NOMO-1 treated with dmso at 0.1 percent for 144 hours (cell line): ENCODE measurements at regions not wholly inside any gene's neighbourhood (a gene's known extent, or its start where the extent isn't known, plus 50 kb on each side); places are given as distances from the start of the nearest gene placed in this dataset.
"Not testable (repeated sequence)": the region's sequence is repeated elsewhere in the genome, so short reads cannot be mapped to it uniquely, and the experiment has no call there.

ENCODE experiments used
- DNase-seq: peaks from one replicate; lab custom pipeline; 2025; ENCODE audit not compliant: unreplicated experiment; lab: John Stamatoyannopoulos, UW

DNA sequence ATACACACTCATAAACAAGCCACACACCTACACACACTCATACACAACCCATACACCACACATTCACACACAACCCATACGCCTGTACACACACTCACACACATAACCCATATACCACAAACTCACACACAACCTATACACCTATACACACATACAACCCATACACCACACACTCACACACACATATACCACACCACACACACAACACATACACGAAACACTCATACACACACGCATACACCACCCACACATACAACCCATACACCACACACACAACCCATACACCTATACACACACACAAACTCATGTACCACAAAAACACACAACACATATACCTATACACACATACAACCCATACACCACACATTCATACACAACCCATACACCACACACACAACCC is 164.3 kb downstream of the TMEM121 start:
- no peak for DNase-seq

DNA sequence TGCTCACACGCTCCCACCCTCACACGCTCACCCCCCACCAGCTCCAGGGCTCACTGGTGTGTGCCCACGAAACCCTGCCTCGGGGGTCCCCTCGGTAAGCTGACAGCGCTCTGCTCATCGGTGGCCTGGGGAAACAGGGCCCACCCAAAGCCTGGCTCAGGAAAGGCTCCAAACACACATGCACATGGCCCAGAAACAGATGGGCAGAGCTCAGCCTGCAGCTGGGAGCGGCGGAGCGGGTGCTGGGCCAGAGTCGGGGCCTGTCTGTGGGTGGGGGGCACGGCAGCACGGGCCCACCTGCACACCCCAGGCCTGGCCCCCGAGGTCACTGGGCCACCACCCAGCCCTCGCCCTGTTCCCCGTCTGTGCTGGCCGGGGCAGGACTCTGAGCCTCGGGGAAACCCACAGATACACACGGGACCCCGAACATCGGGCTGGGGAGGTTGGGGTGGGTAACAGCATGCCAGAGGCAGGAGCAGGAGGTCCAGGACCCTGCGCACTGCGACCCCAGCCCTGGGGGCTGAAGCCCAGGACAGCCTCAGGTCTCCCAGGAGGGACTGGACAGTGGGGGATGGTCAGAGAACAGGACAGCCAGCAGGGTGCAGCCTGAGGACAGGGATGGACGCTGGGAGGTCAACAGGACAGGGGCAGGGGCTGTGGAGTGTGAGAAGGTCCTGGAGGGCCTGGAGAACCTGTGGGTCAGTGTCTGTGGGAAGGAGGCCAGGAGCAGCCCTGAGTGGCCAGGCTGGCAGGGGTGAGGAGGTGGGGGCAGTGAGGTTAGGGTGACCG is 165.1 kb downstream of the TMEM121 start:
- not testable (repeated sequence) for DNase-seq

GRCh38 chr14:105692110-105692685 is 165.8 kb downstream of the TMEM121 start:
- DNase-seq: not testable (repeated sequence)

DNA sequence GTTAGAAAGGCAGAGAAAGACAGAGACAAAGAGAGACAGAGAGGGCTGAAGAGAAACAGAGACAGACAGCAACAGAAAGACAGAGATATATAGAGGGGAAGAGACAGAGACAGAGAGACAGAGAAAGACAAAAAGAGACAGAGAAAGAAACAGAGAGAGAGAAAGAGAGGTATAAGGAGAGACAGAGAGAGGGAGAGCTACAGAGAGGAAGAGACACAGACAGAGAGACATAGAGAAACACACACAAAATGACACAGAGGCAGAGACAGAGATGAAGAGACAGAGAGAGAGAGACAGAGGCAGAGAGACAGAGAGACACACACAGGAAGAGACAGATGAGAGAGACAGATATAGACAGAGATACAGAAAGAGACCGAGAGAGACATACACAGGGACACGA is 168.6 kb downstream of the TMEM121 start:
- DNase-seq: no peak

DNA sequence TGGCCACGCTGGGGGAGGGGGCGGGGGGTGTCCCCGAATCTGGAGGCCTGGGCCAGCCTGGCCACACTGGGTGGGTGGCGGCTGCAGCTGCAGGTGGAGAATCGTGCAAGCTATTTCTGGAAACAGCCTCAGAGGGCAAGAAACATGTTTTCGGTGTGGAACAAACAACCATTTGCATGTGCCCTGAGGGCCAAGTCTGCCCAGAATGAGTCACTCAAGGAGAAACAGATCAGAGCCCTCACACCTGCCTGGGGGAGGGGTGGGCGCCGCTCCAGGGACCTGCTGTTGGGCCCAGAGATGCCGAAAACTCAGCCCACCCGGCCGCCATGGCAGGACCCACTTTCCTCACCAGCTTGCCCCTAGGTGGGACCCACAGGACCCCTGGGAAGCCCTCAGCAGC is 170.0 kb downstream of the TMEM121 start:
- DNase-seq: not testable (repeated sequence)

DNA sequence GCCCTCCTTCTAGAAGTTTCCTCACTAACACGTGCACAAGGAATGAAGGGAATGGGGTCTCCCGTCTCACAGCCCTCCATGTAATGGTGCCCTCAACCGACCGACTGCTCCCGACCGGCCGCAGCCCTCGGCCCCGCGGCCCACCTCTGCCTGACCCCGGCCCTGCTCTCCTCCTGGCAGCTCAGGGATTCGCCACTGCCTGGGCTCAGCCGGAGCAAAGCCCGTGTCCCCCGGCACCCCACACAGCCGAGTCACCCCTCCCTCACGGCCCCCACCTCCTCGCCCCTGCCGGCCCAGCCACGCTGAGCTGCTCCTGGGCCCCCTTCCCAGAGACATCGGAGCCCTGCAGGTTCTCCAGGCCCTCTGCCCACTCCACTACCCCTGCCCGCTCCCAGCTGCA is 171.0 kb downstream of the TMEM121 start:
- DNase-seq: not testable (repeated sequence)

GRCh38 chr14:105697955-105698354 is 171.6 kb downstream of the TMEM121 start:
- DNase-seq: not testable (repeated sequence)

DNA sequence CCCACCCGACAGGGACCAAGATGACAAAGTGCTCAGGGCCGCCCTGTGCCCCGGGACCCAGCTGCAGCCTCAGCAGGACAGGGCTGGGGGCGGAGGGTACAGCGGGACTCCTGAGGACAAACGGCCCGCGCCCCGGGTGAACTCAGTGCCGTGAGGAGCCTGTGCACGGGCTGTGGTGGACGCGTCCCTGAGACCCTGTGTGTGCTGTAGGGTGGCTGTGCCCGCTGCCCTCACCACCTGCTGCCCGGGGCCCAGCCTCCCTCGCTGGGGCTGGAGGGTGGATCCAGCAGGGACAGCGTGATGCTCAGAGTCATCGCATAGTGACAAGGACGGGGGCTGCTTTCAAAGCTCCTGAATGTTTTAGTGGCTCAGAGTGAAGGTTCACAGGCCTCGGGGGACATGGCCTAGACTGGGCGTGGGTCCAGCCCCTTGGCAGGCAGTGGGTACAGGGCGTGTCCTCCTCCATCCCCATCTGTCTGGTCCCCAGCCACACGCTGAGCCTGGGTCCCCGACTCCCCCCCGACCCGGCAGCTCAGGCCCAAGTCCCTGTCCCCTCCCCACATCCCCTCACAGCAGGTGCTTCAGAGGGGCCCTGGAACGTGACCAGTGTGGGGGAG is 172.7 kb downstream of the TMEM121 start:
- DNase-seq: not testable (repeated sequence)

DNA sequence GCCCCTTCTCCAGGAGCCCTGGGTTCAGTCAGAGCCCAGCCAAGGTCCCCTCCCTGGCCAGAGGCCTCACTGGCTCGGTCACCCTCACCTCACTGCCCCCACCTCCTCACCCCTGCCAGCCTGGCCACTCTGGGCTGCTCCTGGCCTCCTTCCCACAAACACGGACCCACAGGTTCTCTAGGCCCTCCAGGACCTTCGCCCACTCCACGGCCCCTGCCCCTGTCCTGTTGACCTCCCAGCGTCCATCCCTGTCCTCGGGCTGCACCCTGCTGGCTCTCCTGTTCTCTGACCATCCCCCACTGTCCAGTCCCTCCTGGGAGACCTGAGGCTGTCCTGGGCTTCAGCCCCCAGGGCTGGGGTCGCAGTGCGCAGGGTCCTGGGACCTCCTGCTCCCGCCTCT is 173.3 kb downstream of the TMEM121 start:
- not testable (repeated sequence) for DNase-seq

GRCh38 chr14:105700146-105700545 is 173.8 kb downstream of the TMEM121 start:
- DNase-seq: not testable (repeated sequence)

DNA sequence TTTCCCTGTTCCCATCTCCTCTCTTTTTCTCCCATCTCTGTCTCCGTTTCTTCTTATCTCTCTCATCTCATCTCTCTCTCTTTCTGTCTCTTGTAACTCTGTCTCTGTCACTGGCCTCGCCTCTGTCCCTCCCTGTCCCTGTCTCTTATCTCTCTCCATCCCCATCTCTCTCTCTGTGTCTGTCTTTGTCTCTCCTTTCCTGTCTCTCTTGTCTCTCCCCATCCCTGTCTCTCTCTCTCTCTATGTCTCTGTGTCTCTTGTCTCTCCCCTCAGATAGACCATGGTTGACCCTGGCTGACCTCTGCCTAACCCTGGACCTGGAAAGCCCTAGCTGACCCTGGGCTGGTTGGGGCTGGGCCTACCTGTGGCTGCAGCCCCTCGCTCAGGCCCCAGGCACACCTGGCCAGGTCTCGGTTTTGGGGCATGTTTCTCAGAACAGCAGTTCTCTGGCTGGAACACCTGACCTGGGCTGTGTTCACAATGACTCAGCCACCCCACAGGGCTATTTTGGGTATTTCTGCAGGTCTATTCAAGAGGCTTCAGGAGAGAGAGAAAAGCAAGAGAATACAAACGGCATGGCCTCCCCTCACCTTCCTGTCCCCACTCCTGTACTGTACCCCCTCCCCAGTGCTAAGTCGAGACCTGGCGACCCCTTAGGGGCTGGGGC is 174.4 kb downstream of the TMEM121 start:
- no peak for DNase-seq

- no peak for DNase-seq
These were observed 175.3 kb downstream of the TMEM121 start for GRCh38 chr14:105701456-105702274.

GRCh38 chr14:105702275-105702817 is 176.0 kb downstream of the TMEM121 start:
- no peak for DNase-seq

- DNase-seq: not testable (repeated sequence)
These were observed 176.8 kb downstream of the TMEM121 start for GRCh38 chr14:105703044-105703665.

- not testable (repeated sequence) for DNase-seq
These were observed 177.7 kb downstream of the TMEM121 start for GRCh38 chr14:105704091-105704490.

DNA sequence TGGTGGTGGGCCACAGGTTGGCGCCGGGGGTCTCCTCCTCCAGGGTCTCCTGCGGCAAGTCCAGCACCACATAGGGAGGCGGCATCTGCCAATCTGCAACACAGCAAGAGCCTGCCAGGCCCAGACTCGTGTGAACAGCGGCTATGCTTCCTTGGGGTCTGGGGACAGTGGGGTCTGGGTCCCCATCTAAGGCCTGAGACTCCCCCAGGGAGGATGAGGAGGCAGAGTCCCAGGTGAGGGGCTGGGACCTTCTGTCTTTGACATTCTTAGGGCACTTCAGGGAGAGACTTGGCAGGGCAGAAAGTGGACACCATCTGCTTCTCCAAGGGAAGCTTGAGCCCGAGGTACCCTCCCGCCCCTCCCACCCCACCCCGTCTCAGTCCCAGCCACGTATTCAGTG is 178.1 kb downstream of the TMEM121 start:
- DNase-seq: not testable (repeated sequence)

DNA sequence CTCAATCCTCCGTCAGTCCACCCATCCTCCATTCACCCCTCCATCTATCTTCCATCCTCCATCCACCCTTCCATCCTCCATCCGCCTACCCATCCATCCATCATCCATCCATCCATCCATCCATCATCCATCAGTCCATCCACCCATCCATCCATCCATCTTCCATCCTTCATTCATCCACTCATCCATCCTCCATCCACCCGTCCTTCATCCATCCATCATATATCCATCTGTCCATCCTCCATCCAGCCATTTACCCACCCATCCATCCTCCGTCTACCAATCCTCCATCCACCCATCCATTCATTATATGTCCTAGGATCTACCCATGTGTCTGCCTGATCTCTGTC is 179.1 kb downstream of the TMEM121 start:
- not testable (repeated sequence) for DNase-seq

DNA sequence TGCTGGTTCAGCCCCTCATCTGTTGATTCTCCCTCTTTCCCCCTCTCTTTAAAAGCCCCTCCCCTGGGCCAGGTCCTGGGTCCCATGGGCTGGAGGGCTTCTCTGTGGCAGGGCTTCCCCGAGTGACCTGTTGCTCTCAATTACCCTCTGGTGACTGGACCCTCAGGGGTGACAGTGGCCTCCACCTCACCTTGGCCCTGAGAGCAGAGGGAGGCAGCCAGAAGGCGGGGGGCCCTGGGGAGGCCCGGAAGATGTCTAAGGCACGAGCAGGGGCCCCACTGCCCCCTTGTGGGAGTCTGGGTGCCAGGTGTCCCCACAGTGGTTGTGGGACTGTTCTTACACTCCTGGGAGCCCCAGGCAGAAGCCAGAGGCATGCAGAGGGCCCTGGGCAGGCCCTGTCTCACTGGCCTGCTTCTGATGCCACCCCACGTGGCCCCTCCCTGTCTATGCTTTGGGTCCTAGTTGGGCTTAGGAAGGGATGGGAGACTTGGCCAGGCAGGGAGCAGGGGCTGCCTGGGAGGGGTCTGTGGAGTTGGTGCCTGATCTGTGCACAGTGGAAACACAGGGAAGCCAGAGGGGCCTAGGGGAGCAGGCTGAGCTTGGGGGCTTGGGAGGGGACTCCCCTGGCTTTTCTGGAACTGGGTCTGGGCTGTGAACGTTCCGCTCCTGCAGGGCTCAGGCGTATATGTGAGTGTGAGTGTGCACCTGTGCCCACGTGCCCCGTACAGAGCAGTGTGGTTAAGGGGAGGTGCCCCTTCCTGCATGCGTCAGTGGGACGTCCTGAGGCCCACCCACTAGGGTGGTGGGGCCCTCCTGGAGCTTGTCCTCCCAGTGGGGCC is 179.7 kb downstream of the TMEM121 start:
- not testable (repeated sequence) for DNase-seq

GRCh38 chr14:105706701-105707019 is 180.3 kb downstream of the TMEM121 start:
- not testable (repeated sequence) for DNase-seq
